Thoracic aorta (tissue), 2 donors: ENCODE measurements at regions not wholly inside any gene's neighbourhood (a gene's known extent, or its start where the extent isn't known, plus 50 kb on each side); places are given as distances from the start of the nearest gene placed in this dataset.

ENCODE experiments used
- ATAC-seq: fragments of 150-250 bp; one replicate; pipeline ENCODE4 v1.8.0; 2017; ENCODE audit warnings: low read depth; ENCODE audit not compliant: insufficient number of reproducible peaks, low FRiP score
- DNase-seq: peaks from one replicate; pipeline ENCODE4 v3.0.0-alpha.2; 2020; ENCODE audit warnings: low spot score
- H3K27ac ChIP-seq, 2 donors: fragments of 200-600 bp; sonication (generic); 1 replicate in 1 of 2; 2 replicates in 1 of 2; pipeline ENCODE4 v1.5.1; 2016; ENCODE audit warnings: mild to moderate bottlenecking in 2 of 2, moderate library complexity in 2 of 2
- H3K27me3 ChIP-seq: fragments of 200-600 bp; sonication (generic); replicated peaks from 2 replicates; pipeline ENCODE4 v1.6.0; 2016; ENCODE audit warnings: mild to moderate bottlenecking; ENCODE audit not compliant: insufficient read depth
- H3K36me3 ChIP-seq: fragments of 200-600 bp; sonication (generic); one replicate; pipeline ENCODE4 v1.5.1; 2016
- H3K4me1 ChIP-seq, 2 donors: fragments of 200-600 bp; sonication (generic); 1 replicate in 1 of 2; 2 replicates in 1 of 2; pipeline versions ENCODE4 v1.5.1 to v1.6.0; 2016; ENCODE audit warnings: low read depth in 2 of 2, mild to moderate bottlenecking in 1 of 2; ENCODE audit not compliant: control insufficient read depth in 1 of 2
- H3K4me3 ChIP-seq: fragments of 200-600 bp; sonication (generic); 2 replicates; pipeline ENCODE4 v1.5.1; 2016; ENCODE audit warnings: mild to moderate bottlenecking
- H3K9me3 ChIP-seq: fragments of 200-600 bp; sonication (generic); 2 replicates; pipeline ENCODE4 v1.5.1; 2016
- TF ChIP-seq, protein P1 (sequence below): fragments of 200-600 bp; sonication (generic); IDR thresholded peaks from one replicate; pipeline ENCODE4 v1.5.1; 2019; ENCODE audit warnings: antibody characterized with exemption

GRCh38 chr18:67997496-67997895, 481.0 kb upstream of the DSEL start:
- Histone ChIP-seq H3K27ac (no peak overlapping the region), H3K27me3 (no peaks in the 10 kb centered on the region), H3K36me3 (no peaks in the 10 kb centered on the region), H3K4me1 (no peaks in the 10 kb centered on the region), H3K4me3 (no peak overlapping the region), H3K9me3 (no peaks in the 10 kb centered on the region)
- TF ChIP-seq, protein P1, sequence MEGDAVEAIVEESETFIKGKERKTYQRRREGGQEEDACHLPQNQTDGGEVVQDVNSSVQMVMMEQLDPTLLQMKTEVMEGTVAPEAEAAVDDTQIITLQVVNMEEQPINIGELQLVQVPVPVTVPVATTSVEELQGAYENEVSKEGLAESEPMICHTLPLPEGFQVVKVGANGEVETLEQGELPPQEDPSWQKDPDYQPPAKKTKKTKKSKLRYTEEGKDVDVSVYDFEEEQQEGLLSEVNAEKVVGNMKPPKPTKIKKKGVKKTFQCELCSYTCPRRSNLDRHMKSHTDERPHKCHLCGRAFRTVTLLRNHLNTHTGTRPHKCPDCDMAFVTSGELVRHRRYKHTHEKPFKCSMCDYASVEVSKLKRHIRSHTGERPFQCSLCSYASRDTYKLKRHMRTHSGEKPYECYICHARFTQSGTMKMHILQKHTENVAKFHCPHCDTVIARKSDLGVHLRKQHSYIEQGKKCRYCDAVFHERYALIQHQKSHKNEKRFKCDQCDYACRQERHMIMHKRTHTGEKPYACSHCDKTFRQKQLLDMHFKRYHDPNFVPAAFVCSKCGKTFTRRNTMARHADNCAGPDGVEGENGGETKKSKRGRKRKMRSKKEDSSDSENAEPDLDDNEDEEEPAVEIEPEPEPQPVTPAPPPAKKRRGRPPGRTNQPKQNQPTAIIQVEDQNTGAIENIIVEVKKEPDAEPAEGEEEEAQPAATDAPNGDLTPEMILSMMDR = no peak
- ATAC-seq (no peak), DNase-seq (no peak)

DNA sequence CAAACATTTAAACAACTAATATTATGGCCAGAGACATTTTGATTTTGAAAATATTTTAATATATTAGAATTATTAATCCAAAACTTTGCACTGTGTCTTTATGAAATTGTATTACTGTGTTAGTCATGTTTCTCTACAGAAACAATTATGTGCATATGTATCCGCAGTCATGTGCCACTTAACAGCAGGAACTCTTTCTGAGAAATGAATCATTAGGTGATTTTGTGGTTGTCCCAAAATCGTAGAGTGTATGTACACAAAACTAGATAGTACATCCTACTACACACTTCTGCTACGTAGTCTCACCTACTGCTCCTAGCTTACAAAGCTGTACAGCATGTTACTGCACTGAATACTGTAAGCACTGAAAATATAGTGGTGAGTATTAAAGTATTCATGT, 479.2 kb upstream of the DSEL start:
- Histone ChIP-seq H3K9me3 (no peaks in the 10 kb centered on the region), H3K4me3 (no peak overlapping the region), H3K27me3 (no peaks in the 10 kb centered on the region), H3K4me1 (no peaks in the 10 kb centered on the region), H3K27ac (no peak overlapping the region), H3K36me3 (no peaks in the 10 kb centered on the region)
- ATAC-seq (no peak), DNase-seq (no peak)
- TF ChIP-seq, protein P1 = no peak

DNA sequence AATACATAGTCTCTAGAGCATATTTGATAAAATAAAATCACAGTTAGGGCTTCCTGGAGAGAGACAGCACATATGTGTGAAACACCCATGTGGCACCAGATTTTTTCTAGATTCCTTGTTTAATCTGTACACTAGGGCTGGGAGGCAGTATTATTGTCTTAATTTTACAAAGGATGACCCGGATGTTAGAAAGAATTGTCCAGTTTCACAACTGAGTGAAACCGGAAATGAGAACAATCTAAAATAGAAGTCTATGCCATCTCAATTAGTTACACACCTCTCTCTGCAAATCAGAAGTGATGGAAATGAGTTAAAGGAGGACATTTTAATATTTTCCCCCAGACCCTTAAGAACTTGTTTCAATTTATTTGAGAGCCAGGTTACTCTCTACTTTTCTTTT, 463.7 kb upstream of the DSEL start:
- TF ChIP-seq, protein P1 = no peak
- Histone ChIP-seq H3K4me1 (no peaks in the 10 kb centered on the region), H3K4me3 (no peak overlapping the region), H3K9me3 (no peaks in the 10 kb centered on the region), H3K36me3 (no peaks in the 10 kb centered on the region), H3K27ac (no peak overlapping the region), H3K27me3 (no peaks in the 10 kb centered on the region)
- DNase-seq (no peak), ATAC-seq (no peak)

DNA sequence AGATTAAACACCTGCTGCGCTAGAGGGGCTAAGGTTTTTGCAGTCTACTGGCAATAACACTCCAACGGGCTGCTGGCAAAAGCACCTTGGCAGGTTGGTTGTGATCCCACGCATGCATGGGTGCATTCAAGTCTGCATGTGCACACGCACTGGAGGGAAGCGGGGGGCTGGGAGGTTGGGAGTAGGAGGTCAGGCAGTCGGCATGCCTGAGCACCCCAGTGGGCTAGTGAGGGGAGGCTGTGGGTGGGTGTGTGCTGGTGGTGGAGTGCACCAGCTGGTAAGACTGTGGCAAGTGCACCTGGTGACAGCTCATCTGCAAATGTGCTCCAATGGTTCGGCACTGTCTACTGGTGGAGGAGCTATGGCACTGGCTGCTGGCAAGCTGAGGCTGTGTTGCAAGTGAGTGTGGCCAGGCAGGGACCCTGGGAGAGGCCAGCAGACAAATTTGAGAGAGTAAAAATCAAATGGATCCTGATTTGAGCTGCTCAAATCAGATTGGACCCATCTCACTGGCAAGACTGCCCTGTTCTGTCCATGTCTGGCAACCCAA, 460.6 kb upstream of the DSEL start:
- H3K4me1 ChIP-seq = no peaks in the 10 kb centered on the region
- no peak overlapping the region for H3K27ac ChIP-seq
- H3K36me3 ChIP-seq = no peaks in the 10 kb centered on the region
- TF ChIP-seq, protein P1 = no peak
- ATAC-seq = no peak
- DNase-seq = no peak
- no peaks in the 10 kb centered on the region for H3K27me3 ChIP-seq
- no peaks in the 10 kb centered on the region for H3K9me3 ChIP-seq
- H3K4me3 ChIP-seq = no peak overlapping the region

DNA sequence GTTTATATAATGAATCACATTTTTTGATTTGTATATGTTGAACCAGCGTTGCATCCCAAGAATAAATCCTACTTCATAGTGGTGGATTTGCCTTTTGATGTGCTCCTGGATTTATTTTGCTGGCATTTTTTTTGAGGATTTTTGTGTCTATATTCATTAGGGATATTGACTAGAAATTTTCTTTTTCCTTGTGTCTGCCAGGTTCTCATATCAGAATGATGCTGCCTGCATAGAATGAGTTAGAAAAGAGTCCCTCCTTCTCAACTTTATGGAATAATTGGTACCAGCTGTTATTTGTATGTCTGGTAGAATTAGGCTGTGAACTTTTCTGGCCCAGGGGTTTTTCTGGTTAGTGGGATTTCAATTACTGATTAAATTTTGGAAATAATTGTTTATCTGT, 457.4 kb upstream of the DSEL start:
- TF ChIP-seq, protein P1 = no peak
- Histone ChIP-seq H3K4me1 (no peaks in the 10 kb centered on the region), H3K9me3 (no peaks in the 10 kb centered on the region), H3K36me3 (no peaks in the 10 kb centered on the region), H3K4me3 (no peak overlapping the region), H3K27me3 (no peaks in the 10 kb centered on the region), H3K27ac (no peak overlapping the region)
- ATAC-seq = no peak
- DNase-seq = no peak
